K562 (cell line): ENCODE measurements at regions not wholly inside any gene's neighbourhood (a gene's known extent, or its start where the extent isn't known, plus 50 kb on each side); places are given as distances from the start of the nearest gene placed in this dataset.

ENCODE experiments used
- ATAC-seq: fragments of 200-7000 bp; cut with Tn5 transposase; 3 replicates; pipeline ENCODE4 v1.9.1; 2020; ENCODE audit warnings: moderate library complexity
- BruUV-seq: library from RNA; stranded (reverse); fragments of 400-500 nt; replicated peaks from 2 replicates; lab custom pipeline; 2021; lab: Mats Ljungman, UMichigan
- CTCF ChIA-PET: fragments of 300-600 bp; formaldehyde crosslinking; extraction: SDS; loops from one replicate; lab custom pipeline; 2021; ENCODE audit warnings: low intra/inter-chr PET ratio; lab: Yijun Ruan, JAX
- POLR2A ChIA-PET: fragments of 300-600, 350-650 bp; sonication (Branson Sonifier 250); formaldehyde crosslinking; extraction: SDS; loops from one replicate; lab custom pipeline; 2021; ENCODE audit warnings: antibody characterized with exemption, inconsistent platforms; lab: Yijun Ruan, JAX
- DNase-seq, 4 experiments: peaks; one replicate each; pipeline versions ENCODE4 v3.0.0 to v3.0.0-alpha.2; 2011 to 2018; ENCODE audit warnings: low spot score in 3 of 4, mixed read lengths in 3 of 4; ENCODE audit errors: extremely low read depth in 1 of 4
- FAIRE-seq: peaks from 2 replicates; lab custom pipeline; 2011; peaks lifted over from hg19 to GRCh38; lab: Jason Lieb, UNC
- H2AFZ ChIP-seq: 2 replicates; pipeline ENCODE4 v1.6.0; 2011; ENCODE audit warnings: low read depth, low read length, control low read depth, inconsistent platforms
- H3K27ac ChIP-seq: fragments of 200-600 bp; 3 replicates; pipeline ENCODE4 v1.8.0; 2011; ENCODE audit warnings: low read depth, mild to moderate bottlenecking, control low read depth, inconsistent platforms, low read length, moderate library complexity, mixed read lengths; ENCODE audit errors: extremely low read depth
- H3K27me3 ChIP-seq, 2 experiments: fragments of 300-600 bp in 1 of 2; 2 replicates in 1 of 2; 3 replicates in 1 of 2; pipeline versions ENCODE4 v1.6.0 to v1.8.0; 2011; ENCODE audit warnings: inconsistent platforms in 2 of 2, low read length in 2 of 2, mild to moderate bottlenecking in 1 of 2, mixed read lengths in 1 of 2, moderate library complexity in 1 of 2; ENCODE audit not compliant: control insufficient read depth in 2 of 2, insufficient read depth in 2 of 2
- H3K36me3 ChIP-seq: fragments of 300-600 bp; 3 replicates; pipeline ENCODE4 v1.8.0; 2011; ENCODE audit warnings: mild to moderate bottlenecking, low read length, inconsistent platforms; ENCODE audit not compliant: control insufficient read depth, insufficient read depth
- H3K4me1 ChIP-seq, 2 experiments: fragments of 200-600 bp in 1 of 2; replicated peaks in 1 of 2; 2 replicates in 1 of 2; 3 replicates in 1 of 2; pipeline versions ENCODE4 v1.5.1 to v1.8.0; 2011; ENCODE audit warnings: inconsistent platforms in 2 of 2, low read length in 2 of 2, mild to moderate bottlenecking in 1 of 2, mixed read lengths in 1 of 2, moderate library complexity in 1 of 2; ENCODE audit not compliant: control insufficient read depth in 2 of 2, insufficient read depth in 2 of 2
- H3K4me2 ChIP-seq: 2 replicates; pipeline ENCODE4 v1.6.1; 2011; ENCODE audit warnings: low read length, control low read depth, inconsistent platforms, mixed read lengths; ENCODE audit not compliant: insufficient read depth
- H3K4me3 ChIP-seq: fragments of 200-600 bp; sonication (generic), shearing (Covaris generic); 2 replicates; pipeline ENCODE4 v1.5.1; 2016; ENCODE audit warnings: control low read depth, inconsistent platforms
- H3K79me2 ChIP-seq: fragments of 200-600 bp; 3 replicates; pipeline ENCODE4 v1.8.0; 2011; ENCODE audit warnings: low read length, inconsistent platforms; ENCODE audit not compliant: control insufficient read depth, insufficient read depth
- H3K9ac ChIP-seq, 2 experiments: 2 replicates each; pipeline versions ENCODE4 v1.6.0 to v1.6.1; 2011; ENCODE audit warnings: low read depth in 2 of 2, low read length in 2 of 2, control low read depth in 1 of 2, inconsistent platforms in 1 of 2, mild to moderate bottlenecking in 1 of 2, mixed read lengths in 1 of 2; ENCODE audit not compliant: insufficient read depth in 1 of 2
- H3K9me1 ChIP-seq: one replicate; pipeline ENCODE4 v1.6.0; 2011; ENCODE audit warnings: inconsistent platforms, mild to moderate bottlenecking, low read length, moderate library complexity; ENCODE audit not compliant: control insufficient read depth, insufficient read depth
- H3K9me3 ChIP-seq: replicated peaks from 2 replicates; pipeline ENCODE4 v1.5.1; 2011; ENCODE audit warnings: low read depth, low read length, inconsistent platforms; ENCODE audit not compliant: control insufficient read depth, insufficient read depth
- H4K20me1 ChIP-seq: replicated peaks from 2 replicates; pipeline ENCODE4 v1.6.1; 2011; ENCODE audit warnings: low read length, inconsistent platforms, mixed read lengths; ENCODE audit not compliant: control insufficient read depth, insufficient read depth
- BRF1 ChIP-seq: IDR thresholded peaks from 3 replicates; pipeline ENCODE4 v1.6.1; 2011; ENCODE audit warnings: borderline replicate concordance, mild to moderate bottlenecking; ENCODE audit not compliant: insufficient read length; ENCODE audit errors: extremely low read depth
- DEAF1 ChIP-seq: fragments of 450-650 bp; formaldehyde crosslinking; IDR thresholded peaks from 2 replicates; pipeline ENCODE4 v1.4.0; 2020; ENCODE audit warnings: mild to moderate bottlenecking, moderate library complexity
- ELK3 ChIP-seq: fragments of 450-650 bp; formaldehyde crosslinking; IDR thresholded peaks from 2 replicates; pipeline ENCODE4 v1.4.0; 2020; ENCODE audit warnings: mild to moderate bottlenecking
- FOXA1 ChIP-seq: fragments of 450-650 bp; IDR thresholded peaks from 2 replicates; pipeline ENCODE4 v1.6.1; 2016; ENCODE audit warnings: mild to moderate bottlenecking, borderline replicate concordance
- GTF2B ChIP-seq: IDR thresholded peaks from 2 replicates; pipeline ENCODE4 v1.6.1; 2011; ENCODE audit not compliant: insufficient read length; ENCODE audit errors: extremely low read depth
- MNT ChIP-seq, 2 experiments: fragments of 450-650 bp; conservative IDR thresholded peaks; 2 replicates each; pipeline ENCODE4 v1.6.1; 2017; ENCODE audit warnings: mild to moderate bottlenecking in 2 of 2, moderate library complexity in 2 of 2
- RBM15 ChIP-seq: fragments of 200-400 bp; formaldehyde crosslinking; IDR thresholded peaks from 2 replicates; pipeline ENCODE4 v1.6.1; 2018; ENCODE audit warnings: mild to moderate bottlenecking, low read length, moderate library complexity; ENCODE audit not compliant: insufficient read depth
- SMAD2 ChIP-seq: fragments of 150-350 bp; IDR thresholded peaks from 2 replicates; pipeline ENCODE4 v1.6.1; 2014; ENCODE audit warnings: low read depth, mild to moderate bottlenecking, low read length
- SNAPC5 ChIP-seq: fragments of 250-450 bp; sonication (Bioruptor Pico); IDR thresholded peaks from 2 replicates; pipeline ENCODE4 v1.8.0; 2021; ENCODE audit warnings: moderate library complexity, mild to moderate bottlenecking, inconsistent platforms
- WHSC1 ChIP-seq: IDR thresholded peaks from one replicate; pipeline ENCODE4 v1.6.1; 2012; ENCODE audit warnings: low read length, control low read depth, inconsistent platforms
- ZNF165 ChIP-seq: fragments of 250-450 bp; sonication (Bioruptor Pico); IDR thresholded peaks from 2 replicates; pipeline ENCODE4 v1.4.0; 2020; ENCODE audit warnings: borderline replicate concordance
- WGBS: fragments of 100-300 bp; shearing (Covaris generic); methylation state at CpG from one replicate; pipeline ENCODE4 v1.1.6; 2016; ENCODE audit warnings: low coverage, mixed read lengths; ENCODE audit not compliant: insufficient coverage; ENCODE audit errors: missing lambda C conversion rate; 5-methylcytosine and 5-hydroxymethylcytosine counted together
- in situ Hi-C: fragments of 300-500 bp; cut with MboI; formaldehyde crosslinking; loops from 4 replicates; pipeline ENCODE4 v1.15.0; 2018; ENCODE audit warnings: inconsistent platforms, mixed read lengths
- intact Hi-C: fragments of 100-400 bp; cut with micrococcal nuclease; formaldehyde crosslinking; loops from 2 replicates; pipeline ENCODE4 v1.14.2; 2022

GRCh38 chr4:19309378-19309777 is 942.3 kb upstream of the SLIT2 start:
- BruUV-seq = no TSS peak
- DNase-seq (no peak), FAIRE-seq (no peak), ATAC-seq (no peak)
- Histone ChIP-seq H3K4me1 (no peaks in the 10 kb centered on the region), H3K9ac (no peak overlapping the region), H2AFZ (no peak overlapping the region), H3K4me2 (no peak overlapping the region), H3K9me3 (no peaks in the 10 kb centered on the region; the same call in 1 of the 2 replicates), H3K79me2 (no peaks in the 10 kb centered on the region), H3K27ac (no peak overlapping the region), H3K27me3 (no peaks in the 10 kb centered on the region), H3K36me3 (no peaks in the 10 kb centered on the region), H3K9me1 (no peaks in the 10 kb centered on the region), H4K20me1 (no peaks in the 10 kb centered on the region), H3K4me3 (no peak overlapping the region)
- ChIA-PET POLR2A (no interaction called here), CTCF (no interaction called here)
- intact Hi-C loops = no loop called here
- 0% methylated on average over 2 of the region's 2 CpGs for WGBS
- in situ Hi-C loops = no loop called here
- TF ChIP-seq WHSC1 (no peak), ELK3 (CRISPR knock-in tag) (no peak)

GRCh38 chr4:19304028-19304427 is 947.7 kb upstream of the SLIT2 start:
- Histone ChIP-seq H3K27me3 (no peaks in the 10 kb centered on the region), H3K4me2 (no peak overlapping the region), H3K27ac (no peak overlapping the region), H3K9me3 (no peaks in the 10 kb centered on the region; the same call in 1 of the 2 replicates), H3K9me1 (no peaks in the 10 kb centered on the region), H3K9ac (no peak overlapping the region), H4K20me1 (no peaks in the 10 kb centered on the region), H3K4me1 (no peaks in the 10 kb centered on the region), H2AFZ (no peak overlapping the region), H3K79me2 (no peaks in the 10 kb centered on the region), H3K4me3 (no peak overlapping the region), H3K36me3 (no peaks in the 10 kb centered on the region)
- POLR2A ChIA-PET = no interaction called here
- FAIRE-seq (no peak), DNase-seq (no peak), ATAC-seq (no peak)
- CTCF ChIA-PET = no interaction called here
- 0% methylated on average over 2 of the region's 2 CpGs for WGBS
- BruUV-seq = no TSS peak
- in situ Hi-C loops (no loop called here), intact Hi-C loops (no loop called here)
- TF ChIP-seq MNT (conservative IDR thresholded peaks at IDR 0.05) (no peak), DEAF1 (CRISPR knock-in tag) (no peak), FOXA1 (no peak), ZNF165 (CRISPR knock-in tag) (no peak), GTF2B (no peak), SMAD2 (no peak), RBM15 (no peak), BRF1 (no peak), SNAPC5 (CRISPR knock-in tag) (no peak)
